ENCODE measurements at regions not wholly inside any gene's neighbourhood (a gene's known extent, or its start where the extent isn't known, plus 50 kb on each side); places are given as distances from the start of the nearest gene placed in this dataset.

DNA sequence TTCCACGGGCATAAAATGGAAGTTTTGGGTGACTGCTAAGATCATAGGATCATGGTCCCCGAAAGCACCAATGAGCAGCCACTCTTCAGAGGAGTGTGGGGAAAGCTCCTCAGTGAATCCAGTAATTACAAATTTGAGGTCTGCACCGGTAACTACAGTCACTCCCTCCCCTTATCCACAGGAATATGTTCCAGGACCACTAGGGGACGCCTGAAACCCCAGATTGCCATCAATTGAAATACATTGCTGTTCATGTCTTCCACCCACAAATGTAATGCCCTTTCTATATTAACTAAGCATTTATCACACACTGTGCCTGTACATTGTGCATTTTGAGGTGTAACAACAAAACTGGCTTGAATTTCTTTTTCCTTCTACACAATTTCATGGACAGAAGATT lies 447.9 kb upstream of the PFKP start:
- H3K36me3 ChIP-seq (ENCODE audit: control insufficient read depth in 2 of 3, insufficient read depth in 3 of 3, low read length in 3 of 3): no peaks in the 10 kb centered on the region
- H3K27me3 ChIP-seq (ENCODE audit: control insufficient read depth, insufficient read depth, low read length): no peaks in the 10 kb centered on the region
- intact Hi-C loops (cut with DNase I): no loop called here
- no peaks in the 10 kb centered on the region for H3K9me3 ChIP-seq (ENCODE audit: control insufficient read depth in 2 of 3, insufficient read depth in 1 of 3, low read length in 3 of 3)
- no peak for FAIRE-seq
- no peak overlapping the region for H3K4me3 ChIP-seq (ENCODE audit: low read length in 3 of 3)
- H3K27ac ChIP-seq (ENCODE audit: low read depth in 2 of 2, low read length in 2 of 2): no peak overlapping the region
- H3K4me1 ChIP-seq (ENCODE audit: control insufficient read depth in 2 of 3, insufficient read depth in 2 of 3, low read depth in 1 of 3, low read length in 3 of 3): no peaks in the 10 kb centered on the region
- peak in 3 of 5 donors; percentile 42 to 61 (median 46) for DNase-seq
- TF ChIP-seq, protein P1, sequence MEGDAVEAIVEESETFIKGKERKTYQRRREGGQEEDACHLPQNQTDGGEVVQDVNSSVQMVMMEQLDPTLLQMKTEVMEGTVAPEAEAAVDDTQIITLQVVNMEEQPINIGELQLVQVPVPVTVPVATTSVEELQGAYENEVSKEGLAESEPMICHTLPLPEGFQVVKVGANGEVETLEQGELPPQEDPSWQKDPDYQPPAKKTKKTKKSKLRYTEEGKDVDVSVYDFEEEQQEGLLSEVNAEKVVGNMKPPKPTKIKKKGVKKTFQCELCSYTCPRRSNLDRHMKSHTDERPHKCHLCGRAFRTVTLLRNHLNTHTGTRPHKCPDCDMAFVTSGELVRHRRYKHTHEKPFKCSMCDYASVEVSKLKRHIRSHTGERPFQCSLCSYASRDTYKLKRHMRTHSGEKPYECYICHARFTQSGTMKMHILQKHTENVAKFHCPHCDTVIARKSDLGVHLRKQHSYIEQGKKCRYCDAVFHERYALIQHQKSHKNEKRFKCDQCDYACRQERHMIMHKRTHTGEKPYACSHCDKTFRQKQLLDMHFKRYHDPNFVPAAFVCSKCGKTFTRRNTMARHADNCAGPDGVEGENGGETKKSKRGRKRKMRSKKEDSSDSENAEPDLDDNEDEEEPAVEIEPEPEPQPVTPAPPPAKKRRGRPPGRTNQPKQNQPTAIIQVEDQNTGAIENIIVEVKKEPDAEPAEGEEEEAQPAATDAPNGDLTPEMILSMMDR (IDR thresholded peaks at IDR 0.05; ENCODE audit: borderline replicate concordance, extremely low read depth, insufficient read depth): peak; percentile 13
- no peak overlapping the region for H3K9ac ChIP-seq (ENCODE audit: low read length in 3 of 3)

GRCh38 chr10:2618690-2619089 lies 448.7 kb upstream of the PFKP start:
- Histone ChIP-seq H3K4me3 (ENCODE audit: low read length in 3 of 3) (no peak overlapping the region), H3K27ac (ENCODE audit: low read depth in 2 of 2, low read length in 2 of 2) (no peak overlapping the region), H3K9ac (ENCODE audit: low read length in 3 of 3) (no peak overlapping the region), H3K27me3 (ENCODE audit: control insufficient read depth, insufficient read depth, low read length) (no peaks in the 10 kb centered on the region), H3K36me3 (ENCODE audit: control insufficient read depth in 2 of 3, insufficient read depth in 3 of 3, low read length in 3 of 3) (no peaks in the 10 kb centered on the region), H3K4me1 (ENCODE audit: control insufficient read depth in 2 of 3, insufficient read depth in 2 of 3, low read depth in 1 of 3, low read length in 3 of 3) (no peaks in the 10 kb centered on the region), H3K9me3 (ENCODE audit: control insufficient read depth in 2 of 3, insufficient read depth in 1 of 3, low read length in 3 of 3) (no peaks in the 10 kb centered on the region)
- FAIRE-seq (no peak), DNase-seq (no peak)
- intact Hi-C loops (cut with DNase I): no loop called here
- TF ChIP-seq, protein P1 (IDR thresholded peaks at IDR 0.05; ENCODE audit: borderline replicate concordance, extremely low read depth, insufficient read depth): no peak

- no peaks in the 10 kb centered on the region for H3K4me1 ChIP-seq (ENCODE audit: control insufficient read depth in 2 of 3, insufficient read depth in 2 of 3, low read depth in 1 of 3, low read length in 3 of 3)
- TF ChIP-seq, protein P1 (IDR thresholded peaks at IDR 0.05; ENCODE audit: borderline replicate concordance, extremely low read depth, insufficient read depth): no peak
- no peaks in the 10 kb centered on the region for H3K9me3 ChIP-seq (ENCODE audit: control insufficient read depth in 2 of 3, insufficient read depth in 1 of 3, low read length in 3 of 3)
- DNase-seq (peak in 1 of 5 donors; percentile 1), FAIRE-seq (no peak)
- H3K36me3 ChIP-seq (ENCODE audit: control insufficient read depth in 2 of 3, insufficient read depth in 3 of 3, low read length in 3 of 3): no peaks in the 10 kb centered on the region
- no peak overlapping the region for H3K4me3 ChIP-seq (ENCODE audit: low read length in 3 of 3)
- intact Hi-C loops (cut with DNase I): no loop called here
- H3K9ac ChIP-seq (ENCODE audit: low read length in 3 of 3): no peak overlapping the region
- no peak overlapping the region for H3K27ac ChIP-seq (ENCODE audit: low read depth in 2 of 2, low read length in 2 of 2)
- H3K27me3 ChIP-seq (ENCODE audit: control insufficient read depth, insufficient read depth, low read length): no peaks in the 10 kb centered on the region
Observed at GRCh38 chr10:2616215-2616614, 451.1 kb upstream of the PFKP start.

DNA sequence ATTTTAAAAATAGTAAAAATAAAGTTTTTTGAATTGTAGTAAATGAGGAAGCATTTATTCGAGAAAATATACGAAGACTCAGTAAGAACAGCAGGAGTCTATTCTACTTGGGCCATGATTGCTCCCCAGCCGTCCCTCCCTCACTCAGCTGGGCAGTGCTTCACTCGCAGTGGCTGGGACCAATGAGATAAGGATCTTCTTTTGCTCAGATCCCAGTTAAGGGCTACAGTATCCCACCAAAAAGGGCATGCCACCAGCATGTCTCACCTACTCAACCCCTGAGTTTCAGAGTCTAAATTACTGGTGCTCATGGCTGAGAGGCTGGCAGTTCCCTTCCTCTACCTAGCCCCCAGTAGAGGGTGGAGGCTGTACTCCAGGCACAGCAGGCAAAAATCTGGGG lies 455.7 kb upstream of the PFKP start:
- H3K27me3 ChIP-seq (ENCODE audit: control insufficient read depth, insufficient read depth, low read length): no peaks in the 10 kb centered on the region
- TF ChIP-seq, protein P1 (IDR thresholded peaks at IDR 0.05; ENCODE audit: borderline replicate concordance, extremely low read depth, insufficient read depth): no peak
- FAIRE-seq: no peak

More for the DNA sequence above, 455.7 kb upstream of the PFKP start:
- DNase-seq: no peak
- no peaks in the 10 kb centered on the region for H3K36me3 ChIP-seq (ENCODE audit: control insufficient read depth in 2 of 3, insufficient read depth in 3 of 3, low read length in 3 of 3)
- no peak overlapping the region for H3K9ac ChIP-seq (ENCODE audit: low read length in 3 of 3)
- no peak overlapping the region for H3K27ac ChIP-seq (ENCODE audit: low read depth in 2 of 2, low read length in 2 of 2)
- no peaks in the 10 kb centered on the region for H3K9me3 ChIP-seq (ENCODE audit: control insufficient read depth in 2 of 3, insufficient read depth in 1 of 3, low read length in 3 of 3)
- intact Hi-C loops (cut with DNase I): no loop called here
- H3K4me3 ChIP-seq (ENCODE audit: low read length in 3 of 3): no peak overlapping the region
- no peaks in the 10 kb centered on the region for H3K4me1 ChIP-seq (ENCODE audit: control insufficient read depth in 2 of 3, insufficient read depth in 2 of 3, low read depth in 1 of 3, low read length in 3 of 3)

Measured in kidney (tissue), 13 donors.